HEK293 (cell line): ENCODE measurements at regions not wholly inside any gene's neighbourhood (a gene's known extent, or its start where the extent isn't known, plus 50 kb on each side); places are given as distances from the start of the nearest gene placed in this dataset.

Experiments used
- CTCF ChIA-PET: fragments of 350-600 bp; formaldehyde crosslinking; extraction: SDS; loops from one replicate; lab custom pipeline; 2021; ENCODE audit warnings: antibody characterized with exemption; lab: Yijun Ruan, JAX
- POLR2A ChIA-PET: fragments of 300-600 bp; formaldehyde crosslinking; extraction: SDS; loops from one replicate; lab custom pipeline; 2020; ENCODE audit warnings: antibody characterized with exemption, inconsistent platforms; lab: Yijun Ruan, JAX
- H3K27ac ChIP-seq: fragments of 200-500 bp; sonication (Bioruptor generic); 2 replicates; pipeline ENCODE4 v1.5.1; 2014; ENCODE audit warnings: low read depth, low read length, control low read depth, inconsistent platforms; ENCODE audit errors: extremely low read depth
- H3K36me3 ChIP-seq, 2 experiments: fragments of 200-500 bp in 1 of 2; sonication (Bioruptor generic) in 1 of 2; 1 replicate in 1 of 2; 2 replicates in 1 of 2; pipeline ENCODE4 v1.5.1; 2014 to 2017; ENCODE audit warnings: inconsistent platforms in 2 of 2, low read length in 2 of 2; ENCODE audit not compliant: control insufficient read depth in 2 of 2, insufficient read depth in 1 of 2
- H3K4me1 ChIP-seq: fragments of 200-500 bp; sonication (Bioruptor generic); 2 replicates; pipeline ENCODE4 v1.5.1; 2014; ENCODE audit warnings: mild to moderate bottlenecking, low read length, inconsistent platforms; ENCODE audit not compliant: control insufficient read depth, insufficient read depth
- H3K4me3 ChIP-seq: 2 replicates; pipeline ENCODE4 v1.5.1; 2011; ENCODE audit warnings: low read depth, mild to moderate bottlenecking, control low read depth, low read length, moderate library complexity
- H3K9me3 ChIP-seq: fragments of 200-500 bp; sonication (Bioruptor generic); 2 replicates; pipeline ENCODE4 v1.5.1; 2014; ENCODE audit warnings: low read depth, low read length, inconsistent platforms; ENCODE audit not compliant: control insufficient read depth, insufficient read depth
- BCL6B ChIP-seq: fragments of 450-650 bp; formaldehyde crosslinking; IDR thresholded peaks from 2 replicates; pipeline ENCODE4 v1.5.1; 2017; ENCODE audit warnings: missing biosample characterization, missing genetic modification characterization
- KLF16 ChIP-seq: fragments of 450-650 bp; formaldehyde crosslinking; IDR thresholded peaks from 2 replicates; pipeline ENCODE4 v1.5.1; 2017; ENCODE audit warnings: missing biosample characterization, missing genetic modification characterization
- PRDM10 ChIP-seq: fragments of 450-650 bp; formaldehyde crosslinking; IDR thresholded peaks from 2 replicates; pipeline ENCODE4 v1.5.1; 2016; ENCODE audit warnings: missing biosample characterization, missing genetic modification characterization
- RBAK ChIP-seq: fragments of 450-650 bp; formaldehyde crosslinking; IDR thresholded peaks from 2 replicates; pipeline ENCODE4 v1.5.1; 2016; ENCODE audit warnings: missing biosample characterization, missing genetic modification characterization
- REST ChIP-seq: fragments of 450-650 bp; formaldehyde crosslinking; IDR thresholded peaks from 2 replicates; pipeline ENCODE4 v1.5.1; 2016; ENCODE audit warnings: missing biosample characterization, missing genetic modification characterization
- SCRT2 ChIP-seq: fragments of 450-650 bp; formaldehyde crosslinking; IDR thresholded peaks from 2 replicates; pipeline ENCODE4 v1.5.1; 2016; ENCODE audit warnings: missing biosample characterization, missing genetic modification characterization
- SP7 ChIP-seq: fragments of 450-650 bp; formaldehyde crosslinking; IDR thresholded peaks from 2 replicates; pipeline ENCODE4 v1.5.1; 2016; ENCODE audit warnings: missing biosample characterization, missing genetic modification characterization
- ZBTB10 ChIP-seq: fragments of 450-650 bp; formaldehyde crosslinking; IDR thresholded peaks from 2 replicates; pipeline ENCODE4 v1.5.1; 2016; ENCODE audit warnings: missing biosample characterization, missing genetic modification characterization
- ZNF133 ChIP-seq: fragments of 450-650 bp; formaldehyde crosslinking; IDR thresholded peaks from 2 replicates; pipeline ENCODE4 v1.5.1; 2016; ENCODE audit warnings: missing biosample characterization, missing genetic modification characterization
- ZNF155 ChIP-seq: fragments of 450-650 bp; formaldehyde crosslinking; IDR thresholded peaks from 2 replicates; pipeline ENCODE4 v1.5.1; 2016; ENCODE audit warnings: missing biosample characterization, missing genetic modification characterization
- ZNF16 ChIP-seq: fragments of 450-650 bp; formaldehyde crosslinking; IDR thresholded peaks from 2 replicates; pipeline ENCODE4 v1.5.1; 2016; ENCODE audit warnings: low read depth, missing biosample characterization, missing genetic modification characterization
- ZNF169 ChIP-seq: fragments of 450-650 bp; formaldehyde crosslinking; IDR thresholded peaks from 2 replicates; pipeline ENCODE4 v1.5.1; 2016; ENCODE audit warnings: missing biosample characterization, missing genetic modification characterization
- ZNF2 ChIP-seq: fragments of 450-650 bp; formaldehyde crosslinking; IDR thresholded peaks from 2 replicates; pipeline ENCODE4 v1.5.1; 2016; ENCODE audit warnings: missing biosample characterization, missing genetic modification characterization
- ZNF223 ChIP-seq: fragments of 450-650 bp; formaldehyde crosslinking; IDR thresholded peaks from 2 replicates; pipeline ENCODE4 v1.5.1; 2016; ENCODE audit warnings: missing biosample characterization, missing genetic modification characterization
- ZNF239 ChIP-seq: fragments of 450-650 bp; formaldehyde crosslinking; IDR thresholded peaks from 2 replicates; pipeline ENCODE4 v1.5.1; 2016; ENCODE audit warnings: missing biosample characterization, missing genetic modification characterization
- ZNF24 ChIP-seq: fragments of 450-650 bp; formaldehyde crosslinking; IDR thresholded peaks from 2 replicates; pipeline ENCODE4 v1.5.1; 2016; ENCODE audit warnings: missing biosample characterization, missing genetic modification characterization
- ZNF248 ChIP-seq: fragments of 450-650 bp; formaldehyde crosslinking; IDR thresholded peaks from 2 replicates; pipeline ENCODE4 v1.5.1; 2017; ENCODE audit warnings: missing biosample characterization, missing genetic modification characterization
- ZNF585B ChIP-seq: fragments of 450-650 bp; formaldehyde crosslinking; IDR thresholded peaks from 2 replicates; pipeline ENCODE4 v1.5.1; 2016; ENCODE audit warnings: missing biosample characterization, missing genetic modification characterization
- ZNF660 ChIP-seq: fragments of 450-650 bp; IDR thresholded peaks from 2 replicates; pipeline ENCODE4 v1.5.1; 2018; ENCODE audit warnings: missing biosample characterization, mild to moderate bottlenecking, missing genetic modification characterization
- ZNF777 ChIP-seq: fragments of 450-650 bp; formaldehyde crosslinking; IDR thresholded peaks from 2 replicates; pipeline ENCODE4 v1.5.1; 2017; ENCODE audit warnings: missing biosample characterization, missing genetic modification characterization, borderline replicate concordance

- POLR2A ChIA-PET = no interaction called here
Measured at GRCh38 chr2:58508006-58508405, 266.9 kb upstream of the FANCL start.

More at GRCh38 chr2:58508006-58508405, 266.9 kb upstream of the FANCL start:
- TF ChIP-seq ZNF2 (tag by site-specific recombination) (no peak), ZNF585B (tag by site-specific recombination) (no peak), ZNF660 (no peak), ZBTB10 (no peak), ZNF24 (no peak), ZNF239 (no peak), KLF16 (tag by site-specific recombination) (no peak), ZNF248 (tag by site-specific recombination) (no peak), ZNF777 (tag by site-specific recombination) (no peak), SCRT2 (tag by site-specific recombination) (no peak), ZNF133 (tag by site-specific recombination) (no peak), SP7 (tag by site-specific recombination) (no peak), ZNF16 (tag by site-specific recombination) (no peak), ZNF155 (tag by site-specific recombination) (no peak), REST (tag by site-specific recombination) (no peak), RBAK (tag by site-specific recombination) (no peak), ZNF169 (no peak), PRDM10 (tag by site-specific recombination) (no peak), BCL6B (tag by site-specific recombination) (no peak), ZNF223 (tag by site-specific recombination) (no peak)
- Histone ChIP-seq H3K4me1 (no peaks in the 10 kb centered on the region), H3K9me3 (no peaks in the 10 kb centered on the region), H3K4me3 (no peak overlapping the region), H3K36me3 (no peaks in the 10 kb centered on the region), H3K27ac (no peak overlapping the region)
- CTCF ChIA-PET = interaction anchor here (0.5 kb wide), 1 partner anchor 337 kb away, joined by 4 read pairs; no protein-coding TSS in a partner anchor
